HG03520 (cell line): ENCODE measurements at regions not wholly inside any gene's neighbourhood (a gene's known extent, or its start where the extent isn't known, plus 50 kb on each side); places are given as distances from the start of the nearest gene placed in this dataset.
A peak's percentile ranks its signal among the peaks of the same experiment; 100 is the strongest.

Experiments used
- ATAC-seq: cut with Tn5 transposase; IDR thresholded peaks from one replicate; pipeline ENCODE4 v1.9.1; 2021; ENCODE audit warnings: mild to moderate bottlenecking, moderate library complexity; ENCODE audit not compliant: unreplicated experiment

GRCh38 chr3:192079098-192079497 lies 618.1 kb downstream of the PYDC2 start:
- no peak for ATAC-seq

GRCh38 chr3:192080336-192080735 lies 619.4 kb downstream of the PYDC2 start:
- ATAC-seq = no peak

GRCh38 chr3:192082730-192083660 lies 622.0 kb downstream of the PYDC2 start:
- peak; percentile 93 for ATAC-seq
